Coronary artery (tissue), 2 donors: ENCODE measurements at regions not wholly inside any gene's neighbourhood (a gene's known extent, or its start where the extent isn't known, plus 50 kb on each side); places are given as distances from the start of the nearest gene placed in this dataset.

ENCODE experiments used
- DNase-seq: peaks from one replicate; pipeline ENCODE4 v3.0.0-alpha.2; 2017; ENCODE audit warnings: low spot score
- H3K27ac ChIP-seq, 2 donors: fragments of 200-600 bp; sonication (generic); one replicate each; pipeline ENCODE4 v1.5.1; 2016 to 2019
- H3K4me3 ChIP-seq: fragments of 200-600 bp; sonication (generic); 2 replicates; pipeline ENCODE4 v1.5.1; 2016; ENCODE audit warnings: mild to moderate bottlenecking, moderate library complexity
- TF ChIP-seq, protein P1 (sequence below): fragments of 200-600 bp; sonication (generic); IDR thresholded peaks from one replicate; pipeline ENCODE4 v1.5.1; 2019; ENCODE audit warnings: antibody characterized with exemption

DNA sequence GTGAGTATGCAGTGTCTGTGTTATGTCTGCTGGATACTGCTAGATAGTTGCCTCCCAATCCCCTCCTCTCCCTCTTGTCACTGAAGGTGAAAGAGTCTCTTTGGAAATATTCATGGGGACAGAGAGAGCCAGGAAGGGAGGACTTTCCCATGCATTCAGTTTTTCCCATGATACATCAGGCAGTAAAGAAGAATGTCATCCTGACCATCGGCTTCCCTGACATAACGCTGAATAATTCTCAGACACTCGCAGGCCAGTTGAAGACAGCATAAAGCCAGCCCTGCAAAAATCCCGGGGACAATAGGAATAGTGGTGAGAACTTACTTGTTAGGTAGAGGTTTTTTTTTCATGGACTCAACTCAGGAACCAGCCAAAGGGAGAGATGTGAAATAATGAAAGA lies 58.1 kb downstream of the KLF4 start:
- H3K27ac ChIP-seq: no peak overlapping the region
- TF ChIP-seq, protein P1, sequence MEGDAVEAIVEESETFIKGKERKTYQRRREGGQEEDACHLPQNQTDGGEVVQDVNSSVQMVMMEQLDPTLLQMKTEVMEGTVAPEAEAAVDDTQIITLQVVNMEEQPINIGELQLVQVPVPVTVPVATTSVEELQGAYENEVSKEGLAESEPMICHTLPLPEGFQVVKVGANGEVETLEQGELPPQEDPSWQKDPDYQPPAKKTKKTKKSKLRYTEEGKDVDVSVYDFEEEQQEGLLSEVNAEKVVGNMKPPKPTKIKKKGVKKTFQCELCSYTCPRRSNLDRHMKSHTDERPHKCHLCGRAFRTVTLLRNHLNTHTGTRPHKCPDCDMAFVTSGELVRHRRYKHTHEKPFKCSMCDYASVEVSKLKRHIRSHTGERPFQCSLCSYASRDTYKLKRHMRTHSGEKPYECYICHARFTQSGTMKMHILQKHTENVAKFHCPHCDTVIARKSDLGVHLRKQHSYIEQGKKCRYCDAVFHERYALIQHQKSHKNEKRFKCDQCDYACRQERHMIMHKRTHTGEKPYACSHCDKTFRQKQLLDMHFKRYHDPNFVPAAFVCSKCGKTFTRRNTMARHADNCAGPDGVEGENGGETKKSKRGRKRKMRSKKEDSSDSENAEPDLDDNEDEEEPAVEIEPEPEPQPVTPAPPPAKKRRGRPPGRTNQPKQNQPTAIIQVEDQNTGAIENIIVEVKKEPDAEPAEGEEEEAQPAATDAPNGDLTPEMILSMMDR: no peak
- no peak overlapping the region for H3K4me3 ChIP-seq
- DNase-seq: no peak

- H3K4me3 ChIP-seq: no peak overlapping the region
- H3K27ac ChIP-seq: no peak overlapping the region
- DNase-seq: no peak
- TF ChIP-seq, protein P1: no peak
These were observed 59.5 kb downstream of the KLF4 start for GRCh38 chr9:107430071-107430470.

DNA sequence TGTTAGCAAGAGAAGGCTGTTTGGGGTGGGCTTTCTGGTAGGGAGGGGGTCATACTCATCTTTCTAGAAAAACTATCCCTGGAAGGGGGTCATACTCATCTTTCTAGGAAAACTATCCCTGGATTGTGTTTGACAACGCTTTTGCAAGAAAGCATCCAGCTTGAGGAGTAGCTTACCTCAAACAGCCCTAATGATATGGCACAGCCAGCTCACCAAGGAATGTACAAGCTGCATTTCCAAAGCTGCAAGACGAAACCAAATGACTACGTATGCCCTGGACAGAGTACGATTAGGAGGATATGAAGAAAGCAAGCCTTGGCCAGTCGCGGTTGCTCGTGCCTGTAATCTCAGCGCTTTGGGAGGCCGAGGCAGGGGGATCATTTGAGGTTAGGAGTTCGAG lies 63.4 kb downstream of the KLF4 start:
- TF ChIP-seq, protein P1: no peak
- H3K4me3 ChIP-seq: no peak overlapping the region
- DNase-seq: no peak
- H3K27ac ChIP-seq: peak overlapping the region in 1 of 2 donors; percentile 64

GRCh38 chr9:107425101-107426025 lies 64.2 kb downstream of the KLF4 start:
- TF ChIP-seq, protein P1: peak; percentile 96
- Histone ChIP-seq H3K27ac (peak overlapping the region; percentile 27 to 64), H3K4me3 (peak overlapping the region; percentile 51)
- DNase-seq: peak; percentile 93

DNA sequence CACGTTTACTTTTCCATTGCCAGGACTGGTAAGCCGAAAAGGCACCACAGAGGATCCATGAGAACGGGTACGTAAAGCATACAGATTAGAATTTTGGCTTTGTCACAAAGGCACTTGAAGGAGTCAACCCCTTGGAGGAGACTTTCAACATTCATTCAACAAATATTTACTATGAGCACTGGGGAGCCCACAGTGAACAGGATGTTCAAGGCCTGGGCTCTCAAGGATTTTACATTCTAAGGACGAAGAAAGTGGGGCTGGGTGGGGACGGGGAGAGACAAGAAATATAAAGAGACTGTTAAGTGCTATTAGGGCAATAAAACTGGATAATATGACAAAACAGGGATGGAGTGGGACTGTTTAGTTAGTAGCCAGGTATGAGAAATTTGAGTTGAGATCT lies 66.0 kb downstream of the KLF4 start:
- TF ChIP-seq, protein P1: no peak
- H3K4me3 ChIP-seq: no peak overlapping the region
- no peak overlapping the region for H3K27ac ChIP-seq
- no peak for DNase-seq

GRCh38 chr9:107422189-107423185 lies 67.1 kb downstream of the KLF4 start:
- Histone ChIP-seq H3K27ac (no peak overlapping the region), H3K4me3 (no peak overlapping the region)
- TF ChIP-seq, protein P1: no peak
- DNase-seq: no peak
